H54 (cell line): ENCODE measurements at regions not wholly inside any gene's neighbourhood (a gene's known extent, or its start where the extent isn't known, plus 50 kb on each side); places are given as distances from the start of the nearest gene placed in this dataset.
A peak's percentile ranks its signal among the peaks of the same experiment; 100 is the strongest.
"Not testable (repeated sequence)": the region's sequence is repeated elsewhere in the genome, so short reads cannot be mapped to it uniquely, and the experiment has no call there.

ENCODE experiments used
- DNase-seq: peaks from one replicate; pipeline ENCODE4 v3.0.0; 2011; ENCODE audit warnings: low spot score, mixed read lengths; ENCODE audit not compliant: insufficient read length
- FAIRE-seq: peaks from 3 replicates; lab custom pipeline; 2011; peaks lifted over from hg19 to GRCh38; lab: Jason Lieb, UNC
- POLR2A ChIP-seq: IDR thresholded peaks from 2 replicates; pipeline ENCODE4 v1.6.1; 2011; ENCODE audit warnings: low read depth, mild to moderate bottlenecking, low read length

DNA sequence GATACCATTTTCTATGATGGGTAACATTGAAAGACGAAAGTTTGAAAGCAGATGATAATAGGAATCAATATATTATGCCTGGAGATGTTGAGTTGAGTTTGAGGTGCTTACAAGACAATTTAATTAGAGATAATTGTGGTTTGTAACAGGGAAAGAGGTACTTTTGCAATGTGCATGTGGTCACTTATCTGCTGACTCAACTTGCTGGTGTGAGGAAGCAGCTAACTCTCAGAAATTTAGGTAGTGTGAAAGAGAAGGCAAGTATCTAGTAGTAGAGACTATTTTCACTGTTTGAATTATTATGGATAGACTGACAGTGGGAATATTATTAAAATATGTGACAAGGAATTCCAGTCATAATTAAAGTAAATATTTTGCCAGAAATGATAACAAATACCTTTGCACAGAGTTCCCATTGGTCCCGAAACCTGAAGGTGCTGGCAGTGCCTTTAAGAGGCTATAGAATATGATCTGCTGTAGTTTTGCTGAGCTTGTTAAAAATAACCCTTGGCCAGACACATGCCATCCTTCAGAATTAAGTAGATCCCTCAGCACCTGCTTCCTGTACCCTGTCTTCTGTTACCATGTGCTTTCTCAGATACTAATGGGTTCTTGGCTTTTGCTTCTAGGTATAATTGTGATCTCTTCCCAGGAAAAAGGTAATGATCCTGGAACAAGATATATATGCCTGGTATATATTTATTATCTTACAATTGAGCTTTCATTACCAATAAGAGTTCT is 315.9 kb downstream of the BCHE start:
- no peak for FAIRE-seq
- DNase-seq, result no peak
- no peak for TF ChIP-seq POLR2A

DNA sequence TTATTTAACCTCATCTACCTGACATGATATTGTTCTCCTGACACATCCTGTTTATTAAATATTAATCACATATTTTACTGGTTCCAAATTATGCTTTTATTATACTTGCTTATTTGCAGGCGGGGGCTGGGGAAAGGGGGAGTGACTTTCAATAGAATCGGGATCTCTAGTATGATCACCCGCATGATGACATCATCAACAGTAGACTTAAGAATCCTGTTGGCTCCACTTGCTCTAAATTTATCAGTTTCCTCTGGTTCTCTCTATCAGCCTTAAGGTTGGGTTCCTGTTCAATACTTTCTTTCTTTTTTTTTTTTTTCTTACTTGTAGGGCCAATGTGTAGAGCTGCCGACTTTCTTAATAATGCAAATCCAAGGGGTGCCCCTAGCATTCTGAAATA is 317.5 kb downstream of the BCHE start:
- DNase-seq (no peak), FAIRE-seq (no peak)
- TF ChIP-seq POLR2A, result no peak

DNA sequence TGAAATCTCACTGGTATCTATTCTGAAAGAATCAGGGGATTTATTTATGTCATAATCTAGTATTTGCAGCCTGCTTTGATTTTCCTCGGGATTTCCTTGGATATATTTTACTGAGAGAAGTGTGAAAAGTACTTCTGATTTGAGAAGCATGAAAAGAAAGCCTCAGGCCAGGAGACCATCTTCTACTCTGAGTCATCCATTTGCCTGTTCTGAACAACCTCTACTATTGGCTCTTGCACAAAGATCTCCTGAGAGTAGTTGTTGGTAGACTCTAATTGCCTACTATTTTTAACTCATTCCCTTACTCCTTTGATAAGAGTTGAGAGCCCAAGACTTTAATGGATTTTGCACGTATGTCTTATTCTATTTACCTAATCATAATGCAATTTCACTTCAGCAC is 318.9 kb downstream of the BCHE start:
- DNase-seq (no peak), FAIRE-seq (peak; percentile 36)
- no peak for TF ChIP-seq POLR2A

DNA sequence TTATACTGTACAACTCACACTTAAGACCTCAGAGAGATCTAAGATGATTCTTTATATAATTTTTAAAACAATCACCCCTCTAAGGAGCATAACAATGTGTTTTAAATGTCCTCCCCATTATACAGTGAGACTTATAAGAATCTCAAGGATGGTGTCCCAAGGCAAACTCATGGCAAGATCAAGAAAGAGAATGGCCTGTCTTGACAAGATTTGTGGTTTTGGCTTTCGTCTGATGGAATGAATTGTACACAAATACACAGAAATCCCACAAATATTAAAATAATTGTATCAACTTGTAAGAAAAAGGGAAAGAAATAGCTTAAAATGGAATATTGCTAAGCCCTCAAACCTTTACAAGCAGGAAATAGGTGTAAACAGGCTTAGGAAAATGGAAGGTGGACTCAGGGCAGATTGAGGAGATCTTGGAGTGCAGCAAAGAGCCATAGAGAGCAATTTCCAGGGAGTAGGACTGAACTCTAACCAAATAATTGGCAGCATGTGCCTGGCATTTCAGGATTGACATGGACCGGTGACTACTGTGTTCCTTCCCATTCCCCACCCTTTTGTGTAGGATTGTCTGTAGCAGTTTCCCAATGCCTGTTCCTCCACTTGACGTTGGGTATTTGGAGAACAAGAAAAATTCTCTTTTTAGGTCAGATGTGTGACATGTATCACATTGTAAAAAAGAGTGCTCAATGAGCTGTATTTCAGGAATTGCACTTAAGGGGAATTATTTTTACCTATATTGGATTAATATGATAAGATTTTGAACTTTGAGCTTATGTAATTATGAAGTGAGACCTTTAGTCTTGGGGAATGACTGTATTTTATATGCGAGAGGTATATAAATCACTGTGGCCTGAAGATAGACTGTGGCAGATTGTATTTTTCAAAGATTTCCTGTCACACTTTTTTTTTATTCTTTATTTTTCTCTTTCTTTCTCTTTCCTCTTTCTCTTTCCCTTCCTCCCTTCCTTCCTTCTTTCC is 317.8 kb upstream of the SLITRK3 start:
- FAIRE-seq (no peak), DNase-seq (no peak)
- TF ChIP-seq POLR2A, result no peak

DNA sequence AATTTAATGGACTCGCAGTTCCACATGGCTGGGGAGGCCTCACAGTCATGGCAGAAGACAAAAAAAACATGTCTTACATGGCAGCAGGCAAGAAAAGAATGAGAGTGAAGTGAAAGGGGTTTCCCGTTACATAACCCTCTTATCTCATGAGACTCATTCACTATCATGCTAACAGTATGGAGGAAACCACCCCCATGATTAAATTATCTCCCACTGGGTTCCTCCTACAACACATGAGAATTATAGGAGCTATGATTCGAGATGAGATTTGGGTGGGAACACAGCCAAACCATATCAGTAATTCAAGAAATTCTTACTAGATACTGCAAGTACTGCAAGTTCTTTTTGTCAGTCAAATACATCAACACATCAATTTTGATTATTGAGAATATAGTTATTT is 311.4 kb upstream of the SLITRK3 start:
- TF ChIP-seq POLR2A, result no peak
- DNase-seq (no peak), FAIRE-seq (no peak)

DNA sequence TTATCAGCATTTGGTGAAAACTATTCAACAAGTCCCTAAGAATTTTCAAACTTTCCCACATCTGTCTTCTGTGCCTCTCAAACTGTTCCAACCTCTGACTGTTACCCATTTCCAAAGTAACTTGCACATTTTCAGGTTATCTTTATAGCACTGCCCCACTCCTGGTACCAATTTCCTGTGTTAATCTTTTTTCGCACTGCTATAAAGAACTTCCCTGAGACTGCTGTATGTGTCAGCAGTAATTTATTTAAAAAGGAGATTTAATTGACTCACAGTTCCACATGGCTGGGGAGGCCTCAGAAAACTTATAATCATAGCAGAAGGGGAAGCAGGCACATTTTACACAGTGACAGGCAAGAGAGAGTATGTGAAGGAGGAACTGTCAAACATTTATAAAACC is 310.9 kb upstream of the SLITRK3 start:
- no peak for TF ChIP-seq POLR2A
- DNase-seq (no peak), FAIRE-seq (no peak)

DNA sequence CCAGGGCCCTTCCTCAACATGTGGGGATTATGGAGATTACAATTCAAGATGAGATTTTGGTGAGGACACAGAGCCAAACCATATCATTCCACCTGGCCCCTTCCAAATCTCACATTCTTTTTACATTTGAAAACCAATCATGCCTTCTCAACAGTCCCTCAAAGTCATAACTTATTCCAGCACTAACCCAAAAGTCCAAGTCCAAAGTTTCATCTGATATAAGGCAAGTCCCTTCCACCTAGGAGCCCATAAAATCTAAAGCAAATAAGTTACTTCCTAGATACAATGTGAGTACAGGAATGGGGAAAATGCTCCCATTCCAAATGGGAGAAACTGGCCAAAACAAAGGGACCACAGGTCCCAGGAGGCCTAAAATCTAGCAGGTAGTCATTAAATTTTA is 309.5 kb upstream of the SLITRK3 start:
- FAIRE-seq (no peak), DNase-seq (no peak)
- no peak for TF ChIP-seq POLR2A

DNA sequence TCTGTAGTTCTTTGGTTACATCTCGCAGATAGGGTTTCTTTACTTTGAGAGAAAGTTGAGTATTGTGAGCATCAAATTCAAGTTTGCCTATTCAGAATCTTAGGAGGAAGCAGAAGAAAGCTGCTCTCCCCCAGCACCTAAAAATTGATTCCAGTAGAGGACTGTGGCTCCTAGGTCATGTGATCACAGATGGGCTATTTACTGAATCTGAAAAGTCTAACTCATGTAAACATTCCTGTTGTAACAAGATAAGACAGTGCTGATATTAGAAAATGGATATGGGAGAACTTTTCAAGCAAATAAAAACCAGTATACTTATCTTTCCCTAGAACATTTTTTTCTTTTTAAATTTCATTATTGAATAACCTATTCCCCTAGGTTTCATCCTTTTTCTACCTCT is 308.4 kb upstream of the SLITRK3 start:
- FAIRE-seq, result no peak
- DNase-seq, result no peak
- no peak for TF ChIP-seq POLR2A

DNA sequence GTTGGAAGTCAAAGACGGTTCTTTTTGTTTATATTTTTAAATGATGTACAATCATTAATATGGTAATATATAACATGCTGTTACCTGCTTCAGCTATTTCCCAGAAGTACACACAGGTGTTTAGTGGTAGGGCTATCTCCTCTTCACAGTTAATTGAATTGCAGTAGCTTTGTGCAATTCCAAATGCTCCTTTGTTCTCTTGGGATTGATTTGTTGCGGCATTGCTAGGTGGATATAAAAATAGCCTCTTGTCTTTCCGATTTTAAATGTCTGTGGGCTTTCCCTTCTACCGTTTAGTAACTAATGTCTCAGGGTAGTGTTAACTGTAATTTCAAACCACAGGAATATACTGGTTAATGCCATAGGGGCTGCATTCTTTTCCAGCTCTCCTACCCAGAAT is 307.6 kb upstream of the SLITRK3 start:
- FAIRE-seq (no peak), DNase-seq (no peak)
- TF ChIP-seq POLR2A, result no peak

DNA sequence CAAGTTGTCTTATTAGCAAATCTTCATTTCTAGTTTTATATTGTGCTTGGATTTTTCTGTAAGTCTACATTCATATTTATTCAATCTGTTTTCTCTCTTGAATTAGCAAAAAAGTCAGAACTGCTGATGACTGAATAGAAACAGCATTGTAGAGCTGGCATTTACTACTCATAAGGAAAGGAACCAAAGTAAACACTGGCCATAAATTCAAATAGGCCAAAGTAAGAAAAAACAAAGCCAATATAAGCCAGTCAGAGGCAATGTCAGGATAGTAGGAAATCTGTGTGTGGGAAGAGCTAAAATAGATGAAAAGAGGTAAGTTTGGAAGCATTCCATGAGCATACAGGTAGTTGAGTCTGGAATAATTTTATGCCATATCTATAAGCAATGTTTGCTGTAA is 307.2 kb upstream of the SLITRK3 start:
- DNase-seq, result no peak
- no peak for TF ChIP-seq POLR2A
- FAIRE-seq, result no peak

DNA sequence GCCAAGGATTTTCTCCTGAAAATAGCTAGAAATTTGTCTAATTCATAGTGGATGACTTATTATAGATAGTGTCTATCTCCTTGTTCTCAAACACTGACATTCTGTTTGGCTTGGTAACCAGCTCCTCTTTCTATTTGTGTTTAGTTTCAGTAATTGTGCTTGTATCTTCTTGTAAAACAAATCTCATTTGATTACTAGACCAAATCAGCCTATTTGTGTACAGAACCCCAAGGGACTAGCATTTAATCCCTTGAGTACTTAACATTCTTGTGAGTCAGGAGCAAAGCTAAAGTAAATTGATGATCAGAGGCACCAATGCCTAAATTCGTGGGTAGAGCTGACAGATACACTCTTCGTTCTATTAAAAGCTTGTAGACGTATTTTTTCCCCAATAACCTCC is 306.5 kb upstream of the SLITRK3 start:
- FAIRE-seq (no peak), DNase-seq (no peak)
- TF ChIP-seq POLR2A, result no peak

DNA sequence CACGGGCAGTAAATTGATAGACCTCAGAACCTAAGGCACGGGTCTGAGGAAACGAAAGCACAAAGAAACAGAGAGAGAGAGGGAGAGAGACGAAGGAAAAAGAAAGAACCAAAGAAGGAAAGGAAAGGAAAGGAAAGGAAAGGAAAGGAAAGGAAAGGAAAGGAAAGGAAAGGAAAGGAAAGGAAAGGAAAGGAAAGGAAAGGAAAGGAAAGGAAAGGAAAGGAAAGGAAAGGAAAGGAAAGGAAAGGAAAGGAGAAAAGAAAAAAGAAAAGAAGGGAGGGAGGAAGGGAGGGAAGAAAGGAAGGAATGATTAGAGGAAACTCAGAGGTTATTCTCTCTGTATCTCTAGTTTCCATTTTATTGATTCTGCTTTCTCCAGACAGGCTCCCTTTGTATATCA is 302.6 kb upstream of the SLITRK3 start:
- not testable (repeated sequence) for DNase-seq, FAIRE-seq

DNA sequence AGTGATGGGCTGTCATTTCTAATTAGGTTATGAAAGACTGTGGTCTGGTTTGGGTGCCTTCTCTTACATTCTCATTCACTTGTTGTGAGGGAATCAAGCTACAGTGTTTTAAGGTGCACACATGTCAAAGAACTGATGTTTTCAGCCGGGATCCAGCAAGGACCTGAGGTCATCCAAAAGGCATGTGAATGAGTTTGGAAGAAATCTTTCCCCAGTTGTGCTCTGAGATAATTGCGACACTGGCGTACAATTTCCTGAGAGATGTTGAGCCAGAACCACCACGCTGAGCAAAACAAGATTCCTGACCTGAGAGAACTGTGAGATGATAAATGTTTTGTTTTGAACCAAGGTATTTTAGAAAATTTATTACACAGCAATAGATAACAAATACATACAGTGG is 295.3 kb upstream of the SLITRK3 start:
- FAIRE-seq (peak; percentile 15), DNase-seq (no peak)
- no peak for TF ChIP-seq POLR2A

DNA sequence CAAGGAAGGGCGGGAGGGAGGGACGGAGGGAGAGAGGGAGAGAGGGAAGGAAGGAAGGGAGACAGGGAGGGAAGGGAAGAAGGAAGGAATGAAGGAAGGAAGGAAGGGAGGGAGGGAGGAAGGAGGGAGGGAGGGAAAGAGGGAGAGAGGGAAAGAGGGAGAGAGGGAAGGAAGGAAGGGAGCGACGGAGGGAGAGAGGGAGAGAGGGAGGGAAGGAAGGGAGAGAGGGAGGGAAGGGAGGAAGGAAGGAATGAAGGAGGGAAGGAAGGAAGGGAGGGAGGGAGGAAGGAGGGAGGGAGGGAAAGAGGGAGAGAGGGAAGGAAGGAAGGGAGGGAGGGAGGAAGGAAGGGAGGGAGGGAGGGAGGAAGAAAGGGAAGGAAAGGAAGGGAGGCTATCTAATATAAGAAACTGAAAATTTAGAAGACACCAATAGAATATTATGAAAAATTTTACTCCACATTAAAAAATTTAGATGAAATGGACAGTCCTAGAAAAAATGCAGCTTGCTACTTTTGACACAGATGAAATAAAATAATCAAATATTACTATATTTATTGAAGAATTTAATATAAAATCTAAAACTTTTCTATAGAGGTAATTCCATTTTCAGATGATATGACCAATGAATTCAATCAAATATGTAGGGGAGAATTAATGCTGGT is 280.3 kb upstream of the SLITRK3 start:
- DNase-seq (no peak), FAIRE-seq (no peak)
- TF ChIP-seq POLR2A, result no peak
